GM12801 (cell line): ENCODE measurements at regions not wholly inside any gene's neighbourhood (a gene's known extent, or its start where the extent isn't known, plus 50 kb on each side); places are given as distances from the start of the nearest gene placed in this dataset.

Experiments
- CTCF ChIP-seq: IDR thresholded peaks from one replicate; pipeline ENCODE4 v1.5.1; 2011; ENCODE audit warnings: control low read depth; ENCODE audit not compliant: insufficient read length; ENCODE audit errors: extremely low read depth

- TF ChIP-seq CTCF: no peak
Observed at GRCh38 chr10:6881987-6882386, 301.9 kb upstream of the PRKCQ start.

- TF ChIP-seq CTCF: no peak
Observed at GRCh38 chr10:6877722-6878392, 297.8 kb upstream of the PRKCQ start.

DNA sequence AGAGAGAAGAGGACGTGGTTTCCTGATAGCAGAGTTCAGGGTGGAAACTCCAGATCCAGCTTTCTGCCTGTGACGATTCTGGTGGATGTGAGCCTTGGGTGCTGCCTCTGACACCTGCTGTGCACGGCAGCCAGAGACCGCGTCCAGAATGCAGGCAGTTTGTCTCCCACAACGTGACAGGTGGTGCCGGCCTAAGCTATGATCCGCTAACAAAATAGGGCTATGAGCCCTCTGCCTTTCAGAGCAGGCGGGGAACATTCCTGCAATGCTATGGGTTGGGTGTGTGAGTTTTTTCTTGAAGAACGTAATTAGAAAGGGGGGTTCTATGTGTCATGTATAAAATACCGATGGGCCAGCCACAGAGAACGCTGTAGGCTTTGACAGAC, 297.3 kb upstream of the PRKCQ start:
- TF ChIP-seq CTCF: no peak

DNA sequence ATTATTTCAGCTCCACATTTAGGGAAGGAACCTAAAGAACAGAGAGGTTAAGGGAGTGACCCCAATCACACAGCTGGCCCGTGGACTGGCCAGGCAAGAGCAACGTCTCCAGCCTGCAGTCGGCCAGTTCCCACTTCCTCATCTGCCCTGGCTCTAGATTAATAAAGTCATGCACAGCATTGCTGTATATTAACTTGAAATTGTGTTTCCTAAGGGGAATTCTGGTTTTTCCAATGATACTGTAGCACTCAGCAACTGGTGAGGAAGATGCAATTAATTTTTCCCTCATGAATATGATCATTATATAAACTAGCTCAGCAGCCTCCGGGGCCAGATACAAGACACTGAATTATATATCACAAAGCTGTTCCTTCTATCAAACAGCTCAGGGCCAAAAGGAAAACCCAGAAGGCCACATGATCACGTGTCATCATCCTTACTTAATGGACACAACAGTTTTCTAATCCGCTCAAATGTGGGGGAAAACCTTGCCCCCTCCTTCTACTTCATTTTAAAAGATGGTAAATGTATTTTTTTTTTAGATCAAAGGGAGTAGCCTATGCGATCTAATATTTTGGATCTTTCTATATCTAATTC, 295.3 kb upstream of the PRKCQ start:
- TF ChIP-seq CTCF: no peak

DNA sequence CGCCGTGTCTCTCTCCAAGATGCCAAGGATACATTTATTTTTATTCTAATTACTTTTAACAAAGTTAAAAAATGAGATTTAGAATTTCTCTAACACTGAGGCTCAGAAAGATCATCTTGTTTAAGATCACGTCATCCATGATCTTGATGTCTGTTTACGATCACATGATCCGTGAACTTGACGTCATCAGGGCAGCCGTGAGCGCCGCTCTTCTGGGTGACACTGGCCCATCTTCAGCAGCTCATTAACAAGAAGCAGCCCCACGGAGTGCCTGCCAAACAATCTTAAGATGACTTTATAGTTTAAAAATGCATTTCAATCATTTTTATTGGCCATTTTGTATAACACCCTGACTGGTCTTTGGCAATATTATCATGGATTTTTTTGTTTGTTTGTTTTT, 291.1 kb upstream of the PRKCQ start:
- TF ChIP-seq CTCF: no peak

GRCh38 chr10:6868036-6868725, 288.1 kb upstream of the PRKCQ start:
- no peak for TF ChIP-seq CTCF

- no peak for TF ChIP-seq CTCF
Observed at GRCh38 chr10:6866757-6867156, 286.7 kb upstream of the PRKCQ start.
